PFSK-1 (cell line): ENCODE measurements at regions not wholly inside any gene's neighbourhood (a gene's known extent, or its start where the extent isn't known, plus 50 kb on each side); places are given as distances from the start of the nearest gene placed in this dataset.

Experiments used
- FOXP2 ChIP-seq: optimal IDR thresholded peaks from 2 replicates; pipeline ENCODE3; 2011; ENCODE audit warnings: borderline replicate concordance, control low read depth, inconsistent platforms; ENCODE audit not compliant: insufficient read depth; ENCODE audit errors: extremely low read length, extremely low read depth
- POLR2AphosphoS5 ChIP-seq: IDR thresholded peaks from 2 replicates; pipeline ENCODE4 v1.6.1; 2012; ENCODE audit warnings: low read depth, mild to moderate bottlenecking, control low read depth, low read length, moderate library complexity
- REST ChIP-seq, 2 experiments: IDR thresholded peaks; 2 replicates each; pipeline versions ENCODE4 v1.6.1 to v1.8.0; 2011 to 2012; ENCODE audit warnings: low read depth in 2 of 2, low read length in 2 of 2, control low read depth in 1 of 2, inconsistent platforms in 1 of 2, mild to moderate bottlenecking in 1 of 2, moderate library complexity in 1 of 2; ENCODE audit not compliant: insufficient read depth in 1 of 2
- SIN3A ChIP-seq: IDR thresholded peaks from 2 replicates; pipeline ENCODE4 v1.6.1; 2012; ENCODE audit warnings: mild to moderate bottlenecking, low read length, moderate library complexity, borderline replicate concordance; ENCODE audit not compliant: insufficient read depth
- TAF1 ChIP-seq: IDR thresholded peaks from 2 replicates; pipeline ENCODE4 v1.6.1; 2012; ENCODE audit warnings: low read length, control low read depth, borderline replicate concordance; ENCODE audit not compliant: insufficient read depth

- TF ChIP-seq SIN3A = no peak
- TF ChIP-seq POLR2AphosphoS5 = no peak
- TF ChIP-seq REST (IDR thresholded peaks at IDR 0.05; ENCODE audit: insufficient read depth in 1 of 2, low read depth in 2 of 2, low read length in 2 of 2) = no peak
- TF ChIP-seq FOXP2 = no peak
- TF ChIP-seq TAF1 = no peak
Measured at GRCh38 chr9:78871452-78872331, 574.8 kb downstream of the PSAT1 start.

- TF ChIP-seq REST (IDR thresholded peaks at IDR 0.05; ENCODE audit: insufficient read depth in 1 of 2, low read depth in 2 of 2, low read length in 2 of 2) (no peak), FOXP2 (no peak), SIN3A (no peak), TAF1 (no peak), POLR2AphosphoS5 (no peak)
Measured at GRCh38 chr9:78874061-78874460, 577.1 kb downstream of the PSAT1 start.

- no peak for TF ChIP-seq SIN3A
Measured at GRCh38 chr9:78879324-78880100, 582.6 kb downstream of the PSAT1 start.

- no peak for TF ChIP-seq REST (IDR thresholded peaks at IDR 0.05; ENCODE audit: insufficient read depth in 1 of 2, low read depth in 2 of 2, low read length in 2 of 2)
- TF ChIP-seq POLR2AphosphoS5 = no peak
- TF ChIP-seq TAF1 = no peak
- TF ChIP-seq SIN3A = no peak
- TF ChIP-seq FOXP2 = no peak
Measured at GRCh38 chr9:78881295-78881694, 584.4 kb downstream of the PSAT1 start.

GRCh38 chr9:78882481-78882880 lies 585.6 kb downstream of the PSAT1 start:
- TF ChIP-seq REST (IDR thresholded peaks at IDR 0.05; ENCODE audit: insufficient read depth in 1 of 2, low read depth in 2 of 2, low read length in 2 of 2) = no peak
- no peak for TF ChIP-seq TAF1
- no peak for TF ChIP-seq POLR2AphosphoS5
- TF ChIP-seq FOXP2 = no peak
